Lung (tissue), 11 donors: ENCODE measurements at regions not wholly inside any gene's neighbourhood (a gene's known extent, or its start where the extent isn't known, plus 50 kb on each side); places are given as distances from the start of the nearest gene placed in this dataset.

Source experiments
- ATAC-seq: fragments of 200-7000 bp; cut with Tn5 transposase; one replicate; pipeline ENCODE4 v1.9.1; 2020; ENCODE audit warnings: moderate number of reproducible peaks; ENCODE audit not compliant: insufficient read depth, low FRiP score
- DNase-seq, 3 donors: peaks; one replicate each; pipeline ENCODE4 v3.0.0-alpha.2; 2013 to 2017
- H3K27ac ChIP-seq, 2 donors: one replicate each; pipeline ENCODE4 v1.5.1; 2013; ENCODE audit warnings: mild to moderate bottlenecking in 2 of 2, moderate library complexity in 2 of 2, control low read depth in 1 of 2, inconsistent platforms in 1 of 2, low read depth in 1 of 2, low read length in 1 of 2
- H3K27me3 ChIP-seq, 3 donors: one replicate each; pipeline ENCODE4 v1.5.1; 2013; ENCODE audit warnings: low read length in 2 of 3; ENCODE audit not compliant: control insufficient read depth in 3 of 3, insufficient read depth in 3 of 3
- H3K36me3 ChIP-seq, 4 donors: one replicate each; pipeline ENCODE4 v1.5.1; 2013; ENCODE audit warnings: low read length in 4 of 4, mild to moderate bottlenecking in 1 of 4, moderate library complexity in 1 of 4; ENCODE audit not compliant: control insufficient read depth in 4 of 4, insufficient read depth in 4 of 4
- H3K4me1 ChIP-seq, 5 donors: one replicate each; pipeline ENCODE4 v1.5.1; 2013; ENCODE audit warnings: low read length in 5 of 5, mild to moderate bottlenecking in 2 of 5, moderate library complexity in 1 of 5; ENCODE audit not compliant: control insufficient read depth in 5 of 5, insufficient read depth in 5 of 5
- H3K4me3 ChIP-seq: one replicate; pipeline ENCODE4 v1.5.1; 2013; ENCODE audit warnings: mild to moderate bottlenecking, control low read depth, moderate library complexity
- H3K9ac ChIP-seq, 2 donors: one replicate each; pipeline ENCODE4 v1.5.1; 2013; ENCODE audit warnings: low read length in 2 of 2, control low read depth in 1 of 2; ENCODE audit not compliant: insufficient read depth in 1 of 2
- H3K9me3 ChIP-seq, 4 donors: one replicate each; pipeline ENCODE4 v1.5.1; 2013; ENCODE audit warnings: low read length in 3 of 4, mild to moderate bottlenecking in 1 of 4, moderate library complexity in 1 of 4; ENCODE audit not compliant: control insufficient read depth in 4 of 4, insufficient read depth in 3 of 4
- CTCF ChIP-seq: IDR thresholded peaks from 2 replicates; pipeline ENCODE4 v1.5.1; 2012; ENCODE audit warnings: mild to moderate bottlenecking; ENCODE audit errors: control extremely low read depth, extremely low read depth
- WGBS, 2 donors: extraction: QIAGEN DNeasy Blood & Tissue Kit; methylation state at CpG; one replicate each; pipeline ENCODE4 v1.1.7; 2013; 5-methylcytosine and 5-hydroxymethylcytosine counted together
- donor health status: control.
- donor health status: control.
- donor health status: Bipolar disorder and iron deficiency.
- donor health status: healthy.
- donor health status: DM: yes; HTN: yes; CAD: no.

- H3K36me3 ChIP-seq: no peaks in the 10 kb centered on the region
- peaks cover 0 to 16% (median 0%) of the 10 kb centered on the region in 5 donors for H3K4me1 ChIP-seq
- TF ChIP-seq CTCF: no peak
- H3K9me3 ChIP-seq: peaks cover 0 to 3% (median 0%) of the 10 kb centered on the region in 4 donors
- ATAC-seq (no peak), DNase-seq (peak; percentile 33 to 51 (median 38))
- H3K4me3 ChIP-seq: no peak overlapping the region
- H3K27ac ChIP-seq: no peak overlapping the region
- no peak overlapping the region for H3K9ac ChIP-seq
- H3K27me3 ChIP-seq: no peaks in the 10 kb centered on the region
- 71 to 88% methylated on average over 1 of the region's 1 CpG for WGBS, 2 donors
These were observed 377.2 kb upstream of the KLHL29 start for GRCh38 chr2:23007631-23008235.

- no peak overlapping the region for H3K27ac ChIP-seq
- WGBS, 2 donors: 75 to 87% methylated on average over 6 of the region's 6 CpGs
- peaks cover 0 to 3% (median 0%) of the 10 kb centered on the region in 4 donors for H3K9me3 ChIP-seq
- no peak overlapping the region for H3K9ac ChIP-seq
- ATAC-seq: no peak
- no peak overlapping the region for H3K4me3 ChIP-seq
- H3K27me3 ChIP-seq: no peaks in the 10 kb centered on the region
- TF ChIP-seq CTCF: no peak
- peaks cover 0 to 16% (median 0%) of the 10 kb centered on the region in 5 donors for H3K4me1 ChIP-seq
- no peaks in the 10 kb centered on the region for H3K36me3 ChIP-seq
- peak; percentile 29 to 63 (median 47) for DNase-seq
These were observed 376.5 kb upstream of the KLHL29 start for GRCh38 chr2:23008440-23008839.

GRCh38 chr2:23008951-23009350 is 376.0 kb upstream of the KLHL29 start:
- 89 to 95% methylated on average over 7 of the region's 7 CpGs for WGBS, 2 donors
- no peak for ATAC-seq
- no peaks in the 10 kb centered on the region for H3K27me3 ChIP-seq

More at GRCh38 chr2:23008951-23009350, 376.0 kb upstream of the KLHL29 start:
- no peak overlapping the region for H3K27ac ChIP-seq
- H3K4me3 ChIP-seq: no peak overlapping the region
- TF ChIP-seq CTCF: no peak
- no peak overlapping the region for H3K9ac ChIP-seq
- H3K36me3 ChIP-seq: no peaks in the 10 kb centered on the region
- DNase-seq: no peak
- H3K9me3 ChIP-seq: peaks cover 0 to 3% (median 0%) of the 10 kb centered on the region in 4 donors
- H3K4me1 ChIP-seq: peaks cover 0 to 16% (median 0%) of the 10 kb centered on the region in 5 donors
